ENCODE measurements at regions not wholly inside any gene's neighbourhood (a gene's known extent, or its start where the extent isn't known, plus 50 kb on each side); places are given as distances from the start of the nearest gene placed in this dataset.
A peak's percentile ranks its signal among the peaks of the same experiment; 100 is the strongest.

DNA sequence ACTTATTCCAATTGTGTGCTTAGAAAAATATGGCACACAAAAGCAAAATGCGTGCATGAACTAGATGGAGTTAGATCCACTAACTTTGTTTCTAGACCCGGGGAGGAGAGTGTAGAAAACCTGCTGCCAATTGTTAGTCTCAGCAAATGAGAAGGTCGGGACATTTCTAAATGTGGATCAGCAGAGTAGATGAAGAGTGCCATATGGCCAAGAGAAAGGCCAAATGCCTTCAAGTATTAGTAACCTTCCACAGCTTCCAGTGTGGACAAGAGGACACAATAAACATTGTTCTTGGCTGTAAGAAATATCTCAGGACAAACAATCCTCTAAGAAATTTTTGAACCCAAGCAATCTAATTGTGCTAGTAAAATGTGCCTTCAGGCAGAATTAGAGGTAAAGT is 690.3 kb downstream of the REEP3 start:
- TF ChIP-seq, protein P1, sequence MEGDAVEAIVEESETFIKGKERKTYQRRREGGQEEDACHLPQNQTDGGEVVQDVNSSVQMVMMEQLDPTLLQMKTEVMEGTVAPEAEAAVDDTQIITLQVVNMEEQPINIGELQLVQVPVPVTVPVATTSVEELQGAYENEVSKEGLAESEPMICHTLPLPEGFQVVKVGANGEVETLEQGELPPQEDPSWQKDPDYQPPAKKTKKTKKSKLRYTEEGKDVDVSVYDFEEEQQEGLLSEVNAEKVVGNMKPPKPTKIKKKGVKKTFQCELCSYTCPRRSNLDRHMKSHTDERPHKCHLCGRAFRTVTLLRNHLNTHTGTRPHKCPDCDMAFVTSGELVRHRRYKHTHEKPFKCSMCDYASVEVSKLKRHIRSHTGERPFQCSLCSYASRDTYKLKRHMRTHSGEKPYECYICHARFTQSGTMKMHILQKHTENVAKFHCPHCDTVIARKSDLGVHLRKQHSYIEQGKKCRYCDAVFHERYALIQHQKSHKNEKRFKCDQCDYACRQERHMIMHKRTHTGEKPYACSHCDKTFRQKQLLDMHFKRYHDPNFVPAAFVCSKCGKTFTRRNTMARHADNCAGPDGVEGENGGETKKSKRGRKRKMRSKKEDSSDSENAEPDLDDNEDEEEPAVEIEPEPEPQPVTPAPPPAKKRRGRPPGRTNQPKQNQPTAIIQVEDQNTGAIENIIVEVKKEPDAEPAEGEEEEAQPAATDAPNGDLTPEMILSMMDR (IDR thresholded peaks at IDR 0.05; ENCODE audit: insufficient read depth, low read depth, low read length, missing control alignments), result no peak
- no peak for DNase-seq (ENCODE audit: low read depth)

DNA sequence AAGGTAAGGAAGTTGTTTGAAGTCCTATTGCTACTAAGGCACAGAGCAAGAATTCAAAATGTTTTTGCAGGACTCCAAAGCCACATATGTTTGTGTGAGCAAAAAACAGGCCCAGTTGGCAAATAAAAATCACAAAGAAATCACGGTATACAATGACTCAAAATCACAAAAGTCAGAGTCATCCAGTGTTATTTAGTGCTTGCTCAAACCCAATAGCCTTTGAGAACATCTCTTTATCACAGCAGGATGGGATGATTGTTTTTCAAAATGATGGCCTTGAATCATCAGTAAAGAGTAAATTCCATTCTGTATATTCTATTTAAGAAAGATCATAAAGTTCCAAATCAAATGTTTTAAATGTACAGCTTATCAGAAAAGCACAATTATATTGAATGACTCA is 693.9 kb downstream of the REEP3 start:
- H3K4me3 ChIP-seq (ENCODE audit: low read depth, low read length), result no peak overlapping the region
- no peak for DNase-seq (ENCODE audit: low read depth)
- TF ChIP-seq, protein P1 (IDR thresholded peaks at IDR 0.05; ENCODE audit: insufficient read depth, low read depth, low read length, missing control alignments), result no peak

More for the DNA sequence above, 690.3 kb downstream of the REEP3 start:
- no peak overlapping the region for H3K4me3 ChIP-seq (ENCODE audit: low read depth, low read length)

DNA sequence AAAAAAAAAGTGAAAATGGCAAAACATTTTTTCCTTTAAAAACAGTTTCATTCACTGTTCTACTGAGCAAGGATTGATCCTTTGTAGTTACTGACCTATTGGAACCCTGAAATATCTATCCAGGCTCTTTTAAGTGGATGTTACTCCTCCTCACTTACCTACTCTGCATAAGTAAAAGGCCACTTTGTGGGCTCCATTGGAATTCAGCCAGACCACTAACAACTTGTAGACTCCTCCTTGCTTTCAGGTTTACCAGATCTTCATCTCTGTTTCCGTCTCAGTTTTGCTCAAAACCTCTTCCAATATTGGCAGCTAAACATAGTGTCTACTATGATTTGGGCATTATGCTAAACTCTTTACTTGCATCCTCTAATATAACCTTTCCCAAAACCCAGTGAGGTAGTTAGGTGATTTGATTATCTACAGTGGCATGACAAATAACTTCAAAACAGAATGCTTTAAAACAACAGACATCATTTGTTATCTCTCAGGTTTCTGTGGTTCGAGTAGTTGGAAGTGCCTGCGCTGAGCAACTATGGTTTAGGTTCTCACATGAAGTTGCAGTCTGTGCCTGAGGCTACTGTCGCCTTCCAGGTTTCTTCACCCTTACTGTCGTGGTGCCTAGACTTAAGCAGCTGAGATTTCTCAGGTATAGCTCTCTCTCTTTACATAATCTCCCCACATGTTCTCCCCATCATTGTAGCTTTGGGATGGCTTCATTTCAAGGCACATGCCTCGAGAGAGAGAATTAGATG is 698.2 kb downstream of the REEP3 start:
- peak; percentile 4 for DNase-seq (ENCODE audit: low read depth)
- H3K4me3 ChIP-seq (ENCODE audit: low read depth, low read length), result no peak overlapping the region
- TF ChIP-seq, protein P1 (IDR thresholded peaks at IDR 0.05; ENCODE audit: insufficient read depth, low read depth, low read length, missing control alignments), result no peak

DNA sequence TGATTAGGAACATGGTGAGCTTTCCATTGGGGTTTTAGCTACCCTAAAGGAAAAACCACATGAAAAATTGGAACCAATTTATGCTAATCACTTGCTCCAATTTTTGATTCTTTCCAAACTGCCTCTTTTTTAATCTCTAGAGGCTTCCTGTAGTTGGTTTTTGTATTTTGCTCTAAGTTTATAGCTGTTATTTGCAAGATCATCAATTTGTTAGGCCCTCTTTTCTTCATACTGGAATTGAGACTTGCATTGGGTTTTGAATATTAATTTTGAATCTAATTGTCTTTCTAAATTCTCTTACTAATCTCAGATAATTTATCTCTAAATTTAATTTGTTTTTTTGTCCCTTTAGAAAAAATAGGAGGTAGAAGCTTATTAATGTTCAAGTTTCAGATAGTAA is 713.3 kb downstream of the REEP3 start:
- DNase-seq (ENCODE audit: low read depth), result no peak
- H3K4me3 ChIP-seq (ENCODE audit: low read depth, low read length), result no peak overlapping the region
- TF ChIP-seq, protein P1 (IDR thresholded peaks at IDR 0.05; ENCODE audit: insufficient read depth, low read depth, low read length, missing control alignments), result no peak

DNA sequence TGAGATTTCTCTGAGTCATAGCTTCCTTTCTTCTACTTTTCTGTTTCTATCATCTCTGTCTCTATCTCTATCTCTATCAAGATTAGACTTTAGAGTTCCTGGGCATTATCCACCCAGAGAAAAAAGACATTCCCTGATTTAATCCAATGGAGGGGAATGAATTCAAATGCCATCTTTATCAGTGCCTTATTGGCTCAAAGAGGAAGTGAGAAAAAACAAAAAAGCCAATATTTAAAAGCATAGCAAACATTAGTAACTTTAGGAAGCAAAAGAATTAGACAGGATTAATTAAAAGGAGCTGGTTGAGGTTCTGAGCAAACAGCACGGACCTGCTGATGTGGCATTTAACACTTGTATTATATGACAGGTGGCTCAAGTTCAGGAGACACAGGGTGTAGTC is 736.5 kb downstream of the REEP3 start:
- TF ChIP-seq, protein P1 (IDR thresholded peaks at IDR 0.05; ENCODE audit: insufficient read depth, low read depth, low read length, missing control alignments), result no peak
- H3K4me3 ChIP-seq (ENCODE audit: low read depth, low read length), result no peak overlapping the region
- DNase-seq (ENCODE audit: low read depth), result no peak

DNA sequence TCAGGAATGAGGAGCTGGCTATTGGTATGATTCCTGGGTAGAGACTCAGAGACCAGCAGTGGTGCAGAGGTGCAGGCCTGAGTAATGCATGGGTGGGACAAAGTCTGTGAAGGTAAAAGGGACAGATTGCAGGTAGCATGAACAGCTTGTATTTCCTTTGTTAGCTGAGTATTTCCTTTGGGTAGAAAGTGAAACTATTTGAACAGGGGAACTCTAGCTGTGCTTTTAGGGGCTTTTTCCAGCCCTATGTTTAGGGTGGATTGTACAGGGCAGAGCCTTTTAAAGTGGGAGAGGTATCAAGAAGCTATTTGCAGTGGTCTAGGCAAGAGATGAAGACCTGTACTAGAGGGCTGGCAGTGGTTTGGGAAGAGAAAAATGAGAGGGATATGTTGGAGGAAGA is 739.9 kb downstream of the REEP3 start:
- H3K4me3 ChIP-seq (ENCODE audit: low read depth, low read length), result no peak overlapping the region
- peak; percentile 42 for DNase-seq (ENCODE audit: low read depth)
- TF ChIP-seq, protein P1 (IDR thresholded peaks at IDR 0.05; ENCODE audit: insufficient read depth, low read depth, low read length, missing control alignments), result no peak

DNA sequence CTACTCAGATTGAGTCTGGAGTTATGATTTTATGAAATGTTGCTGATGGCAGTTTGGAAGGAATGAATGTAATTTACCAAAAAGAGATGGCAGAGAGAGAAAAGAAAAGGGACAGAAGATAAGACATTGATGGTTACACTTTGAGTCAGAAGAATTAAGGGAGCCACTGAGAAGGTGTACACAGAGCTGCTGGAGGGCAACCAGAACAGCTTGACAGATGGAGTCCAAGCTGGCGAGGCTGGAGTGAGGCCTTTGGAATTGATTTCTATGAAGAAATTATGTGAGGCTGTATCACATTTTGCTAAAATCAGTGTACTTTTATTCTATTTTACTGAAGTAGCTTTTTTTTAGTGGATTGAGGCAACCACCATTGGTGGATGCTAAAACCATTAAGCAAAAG is 740.5 kb downstream of the REEP3 start:
- no peak for DNase-seq (ENCODE audit: low read depth)
- TF ChIP-seq, protein P1 (IDR thresholded peaks at IDR 0.05; ENCODE audit: insufficient read depth, low read depth, low read length, missing control alignments), result no peak
- H3K4me3 ChIP-seq (ENCODE audit: low read depth, low read length), result no peak overlapping the region
